ENCODE measurements at regions not wholly inside any gene's neighbourhood (a gene's known extent, or its start where the extent isn't known, plus 50 kb on each side); places are given as distances from the start of the nearest gene placed in this dataset.

DNA sequence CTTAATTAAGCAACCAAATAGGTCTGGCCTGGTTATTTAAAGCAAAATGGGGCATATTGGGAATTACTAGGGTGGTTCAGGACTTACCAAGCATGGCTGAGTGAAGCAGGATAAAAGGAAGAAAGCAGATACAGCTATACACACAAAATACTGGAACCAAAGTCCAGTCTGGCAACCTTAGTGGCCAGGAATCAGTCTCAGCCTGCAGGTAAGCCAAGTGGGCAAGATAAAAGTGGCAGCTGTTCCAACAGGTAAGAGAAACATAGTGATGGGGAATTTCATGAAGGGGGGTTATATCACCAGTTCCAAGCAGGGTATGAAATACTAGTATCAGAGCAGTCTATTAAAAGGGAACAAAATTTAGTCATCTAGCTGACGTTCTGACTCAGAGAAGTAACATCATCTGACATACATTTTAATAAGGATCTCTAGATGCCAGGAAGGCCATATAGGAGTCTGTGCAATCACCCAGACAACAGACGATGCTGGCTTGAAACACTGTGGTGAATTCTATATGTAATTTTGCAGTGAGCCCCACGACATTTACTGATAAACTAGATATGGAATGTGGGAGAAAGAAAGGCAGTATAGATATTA is 292.1 kb upstream of the HSF2 start:
- TF ChIP-seq, protein P1, sequence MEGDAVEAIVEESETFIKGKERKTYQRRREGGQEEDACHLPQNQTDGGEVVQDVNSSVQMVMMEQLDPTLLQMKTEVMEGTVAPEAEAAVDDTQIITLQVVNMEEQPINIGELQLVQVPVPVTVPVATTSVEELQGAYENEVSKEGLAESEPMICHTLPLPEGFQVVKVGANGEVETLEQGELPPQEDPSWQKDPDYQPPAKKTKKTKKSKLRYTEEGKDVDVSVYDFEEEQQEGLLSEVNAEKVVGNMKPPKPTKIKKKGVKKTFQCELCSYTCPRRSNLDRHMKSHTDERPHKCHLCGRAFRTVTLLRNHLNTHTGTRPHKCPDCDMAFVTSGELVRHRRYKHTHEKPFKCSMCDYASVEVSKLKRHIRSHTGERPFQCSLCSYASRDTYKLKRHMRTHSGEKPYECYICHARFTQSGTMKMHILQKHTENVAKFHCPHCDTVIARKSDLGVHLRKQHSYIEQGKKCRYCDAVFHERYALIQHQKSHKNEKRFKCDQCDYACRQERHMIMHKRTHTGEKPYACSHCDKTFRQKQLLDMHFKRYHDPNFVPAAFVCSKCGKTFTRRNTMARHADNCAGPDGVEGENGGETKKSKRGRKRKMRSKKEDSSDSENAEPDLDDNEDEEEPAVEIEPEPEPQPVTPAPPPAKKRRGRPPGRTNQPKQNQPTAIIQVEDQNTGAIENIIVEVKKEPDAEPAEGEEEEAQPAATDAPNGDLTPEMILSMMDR (IDR thresholded peaks at IDR 0.05), result no peak
- no peak for TF ChIP-seq EP300 (IDR thresholded peaks at IDR 0.05)
- TF ChIP-seq POLR2AphosphoS5 (IDR thresholded peaks at IDR 0.05), result no peak

Measured in suprapubic skin (tissue), 4 donors.